ENCODE measurements at regions not wholly inside any gene's neighbourhood (a gene's known extent, or its start where the extent isn't known, plus 50 kb on each side); places are given as distances from the start of the nearest gene placed in this dataset.

DNA sequence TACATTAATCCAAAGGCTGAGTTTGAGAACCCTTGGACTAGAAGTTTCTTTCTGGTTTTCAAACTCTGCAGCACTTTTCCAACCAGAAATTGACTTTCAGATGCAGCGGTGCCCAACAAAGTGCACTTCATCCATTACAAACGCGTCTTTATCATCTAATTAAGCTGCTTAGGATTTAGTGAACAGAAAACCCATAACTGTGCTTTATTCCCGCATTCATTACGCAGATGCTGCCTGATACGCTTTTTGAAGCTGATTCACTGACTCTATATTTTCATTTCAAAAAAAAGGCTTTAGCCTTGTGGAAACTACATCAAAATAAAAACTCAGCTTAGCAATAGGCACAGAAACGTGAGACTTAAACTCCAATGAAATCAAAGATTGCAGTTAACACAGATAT is 69.8 kb upstream of the CTXND1 start:
- Histone ChIP-seq H3K36me3 (no peaks in the 10 kb centered on the region), H3K4me3 (no peak overlapping the region), H3K27ac (no peak overlapping the region), H3K4me1 (ENCODE audit: low read depth) (no peaks in the 10 kb centered on the region), H3K9me3 (ENCODE audit: low read depth) (no peaks in the 10 kb centered on the region), H3K27me3 (no peaks in the 10 kb centered on the region)
- no peak for DNase-seq (ENCODE audit: low read depth in 1 of 2, low spot score in 1 of 2)
- TF ChIP-seq, protein P1, sequence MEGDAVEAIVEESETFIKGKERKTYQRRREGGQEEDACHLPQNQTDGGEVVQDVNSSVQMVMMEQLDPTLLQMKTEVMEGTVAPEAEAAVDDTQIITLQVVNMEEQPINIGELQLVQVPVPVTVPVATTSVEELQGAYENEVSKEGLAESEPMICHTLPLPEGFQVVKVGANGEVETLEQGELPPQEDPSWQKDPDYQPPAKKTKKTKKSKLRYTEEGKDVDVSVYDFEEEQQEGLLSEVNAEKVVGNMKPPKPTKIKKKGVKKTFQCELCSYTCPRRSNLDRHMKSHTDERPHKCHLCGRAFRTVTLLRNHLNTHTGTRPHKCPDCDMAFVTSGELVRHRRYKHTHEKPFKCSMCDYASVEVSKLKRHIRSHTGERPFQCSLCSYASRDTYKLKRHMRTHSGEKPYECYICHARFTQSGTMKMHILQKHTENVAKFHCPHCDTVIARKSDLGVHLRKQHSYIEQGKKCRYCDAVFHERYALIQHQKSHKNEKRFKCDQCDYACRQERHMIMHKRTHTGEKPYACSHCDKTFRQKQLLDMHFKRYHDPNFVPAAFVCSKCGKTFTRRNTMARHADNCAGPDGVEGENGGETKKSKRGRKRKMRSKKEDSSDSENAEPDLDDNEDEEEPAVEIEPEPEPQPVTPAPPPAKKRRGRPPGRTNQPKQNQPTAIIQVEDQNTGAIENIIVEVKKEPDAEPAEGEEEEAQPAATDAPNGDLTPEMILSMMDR (IDR thresholded peaks at IDR 0.05; ENCODE audit: low read depth, low read length), result no peak

GRCh38 chr15:80323285-80323684 is 71.3 kb upstream of the CTXND1 start:
- Histone ChIP-seq H3K36me3 (no peaks in the 10 kb centered on the region), H3K27ac (no peak overlapping the region), H3K4me3 (no peak overlapping the region), H3K27me3 (no peaks in the 10 kb centered on the region), H3K9me3 (ENCODE audit: low read depth) (no peaks in the 10 kb centered on the region), H3K4me1 (ENCODE audit: low read depth) (no peaks in the 10 kb centered on the region)
- TF ChIP-seq, protein P1 (IDR thresholded peaks at IDR 0.05; ENCODE audit: low read depth, low read length), result peak; percentile 33
- no peak for DNase-seq (ENCODE audit: low read depth in 1 of 2, low spot score in 1 of 2)

- no peak overlapping the region for H3K27ac ChIP-seq
- no peak overlapping the region for H3K4me3 ChIP-seq
- H3K27me3 ChIP-seq, result no peaks in the 10 kb centered on the region
- H3K9me3 ChIP-seq (ENCODE audit: low read depth), result no peaks in the 10 kb centered on the region
- no peaks in the 10 kb centered on the region for H3K4me1 ChIP-seq (ENCODE audit: low read depth)
- H3K36me3 ChIP-seq, result no peaks in the 10 kb centered on the region
- TF ChIP-seq, protein P1 (IDR thresholded peaks at IDR 0.05; ENCODE audit: low read depth, low read length), result no peak
- DNase-seq (ENCODE audit: low read depth in 1 of 2, low spot score in 1 of 2), result no peak
Measured at GRCh38 chr15:80324545-80325080, 72.6 kb upstream of the CTXND1 start.

GRCh38 chr15:80325206-80325605 is 73.2 kb upstream of the CTXND1 start:
- Histone ChIP-seq H3K9me3 (ENCODE audit: low read depth) (no peaks in the 10 kb centered on the region), H3K4me3 (no peak overlapping the region), H3K27ac (no peak overlapping the region), H3K4me1 (ENCODE audit: low read depth) (no peaks in the 10 kb centered on the region), H3K27me3 (no peaks in the 10 kb centered on the region), H3K36me3 (no peaks in the 10 kb centered on the region)
- TF ChIP-seq, protein P1 (IDR thresholded peaks at IDR 0.05; ENCODE audit: low read depth, low read length), result no peak
- peak in 1 of 2 donors; percentile 47 for DNase-seq (ENCODE audit: low read depth in 1 of 2, low spot score in 1 of 2)

GRCh38 chr15:80326270-80326669 is 74.3 kb upstream of the CTXND1 start:
- H3K27me3 ChIP-seq, result no peaks in the 10 kb centered on the region
- DNase-seq (ENCODE audit: low read depth in 1 of 2, low spot score in 1 of 2), result peak in 1 of 2 donors; percentile 33
- no peak overlapping the region for H3K27ac ChIP-seq
- no peak overlapping the region for H3K4me3 ChIP-seq
- TF ChIP-seq, protein P1 (IDR thresholded peaks at IDR 0.05; ENCODE audit: low read depth, low read length), result no peak
- H3K36me3 ChIP-seq, result no peaks in the 10 kb centered on the region
- H3K9me3 ChIP-seq (ENCODE audit: low read depth), result no peaks in the 10 kb centered on the region
- H3K4me1 ChIP-seq (ENCODE audit: low read depth), result no peaks in the 10 kb centered on the region

DNA sequence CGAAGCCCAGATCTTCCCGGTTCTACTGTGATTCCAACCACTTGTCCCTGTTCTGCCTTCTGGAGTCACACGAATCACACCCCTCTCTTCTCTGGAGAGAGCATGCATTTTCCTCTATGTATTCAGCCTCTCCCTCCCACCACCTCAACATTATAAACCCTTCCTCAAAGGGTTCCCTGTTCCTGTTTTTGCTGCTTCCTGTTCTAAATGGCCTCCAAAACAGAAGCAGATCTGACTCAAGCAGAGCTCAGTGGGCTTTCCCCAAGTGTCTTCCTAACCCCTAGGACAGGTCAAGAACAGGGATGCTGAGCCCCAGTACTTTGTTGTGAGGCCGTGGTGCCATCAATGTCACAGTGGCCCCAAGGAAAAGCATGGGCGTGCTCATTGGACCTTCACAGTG is 75.7 kb upstream of the ARNT2 start:
- H3K4me1 ChIP-seq (ENCODE audit: low read depth), result no peaks in the 10 kb centered on the region
- H3K27ac ChIP-seq, result no peak overlapping the region
- H3K9me3 ChIP-seq (ENCODE audit: low read depth), result no peaks in the 10 kb centered on the region
- H3K4me3 ChIP-seq, result no peak overlapping the region
- no peaks in the 10 kb centered on the region for H3K36me3 ChIP-seq
- DNase-seq (ENCODE audit: low read depth in 1 of 2, low spot score in 1 of 2), result no peak
- TF ChIP-seq, protein P1 (IDR thresholded peaks at IDR 0.05; ENCODE audit: low read depth, low read length), result no peak
- no peaks in the 10 kb centered on the region for H3K27me3 ChIP-seq

Data from cardiac muscle cell (in vitro differentiated cells and primary cell).